Daoy (cell line): ENCODE measurements at regions not wholly inside any gene's neighbourhood (a gene's known extent, or its start where the extent isn't known, plus 50 kb on each side); places are given as distances from the start of the nearest gene placed in this dataset.
A peak's percentile ranks its signal among the peaks of the same experiment; 100 is the strongest.
"Not testable (repeated sequence)": the region's sequence is repeated elsewhere in the genome, so short reads cannot be mapped to it uniquely, and the experiment has no call there.

Source experiments
- DNase-seq: peaks from one replicate; pipeline ENCODE4 v3.0.0-alpha.2; 2015; ENCODE audit warnings: low read depth

DNA sequence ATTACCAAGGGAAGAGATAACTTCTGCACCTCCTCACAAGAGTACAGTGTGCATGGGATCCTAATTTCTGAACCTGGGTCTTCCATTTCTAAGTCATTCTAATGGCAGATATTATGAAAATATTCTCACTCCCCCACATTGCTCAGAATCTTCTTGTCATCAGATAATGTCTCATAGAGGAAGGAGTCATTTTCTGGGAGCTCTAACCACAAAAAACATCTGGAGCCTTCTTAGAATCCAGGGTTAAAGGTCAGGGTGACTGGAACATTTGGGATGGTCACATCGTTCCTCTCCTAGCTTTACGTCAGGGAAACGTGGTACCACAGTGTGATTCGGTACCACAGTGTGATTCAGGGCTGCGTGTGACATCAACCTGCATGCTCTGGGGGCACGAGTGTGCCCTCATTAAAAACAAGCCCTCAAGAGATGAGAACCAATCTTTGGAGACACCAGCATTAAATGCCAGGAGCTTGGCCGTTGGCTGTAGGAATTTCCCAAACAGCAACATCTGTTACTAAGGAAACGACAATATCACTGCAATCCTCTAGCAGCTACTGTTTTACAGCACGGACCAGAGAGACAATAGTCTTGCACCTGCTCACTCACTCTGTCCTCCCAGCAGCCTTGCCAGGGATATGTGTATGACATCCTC, 179.1 kb downstream of the PSMG1 start:
- DNase-seq, result peak; percentile 38

DNA sequence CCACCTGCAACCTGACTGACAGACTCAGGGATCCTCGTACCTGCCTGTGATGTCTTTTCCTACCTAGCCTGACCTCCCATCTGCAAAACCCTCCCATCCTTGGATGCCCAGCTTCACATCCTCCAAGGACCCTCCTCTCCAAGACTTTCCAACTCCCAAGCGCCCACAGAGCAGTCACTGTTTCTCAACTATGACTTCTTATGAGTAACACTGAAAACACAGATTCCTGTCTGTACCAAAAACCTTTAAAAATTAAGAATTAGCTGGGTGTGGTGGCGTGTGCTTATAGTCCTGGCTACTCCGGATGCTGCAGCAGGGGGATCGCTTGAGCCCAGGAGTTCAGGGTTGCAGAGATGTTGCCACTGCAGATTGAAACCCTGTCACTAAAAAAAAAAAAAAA, 181.9 kb downstream of the PSMG1 start:
- DNase-seq, result no peak

DNA sequence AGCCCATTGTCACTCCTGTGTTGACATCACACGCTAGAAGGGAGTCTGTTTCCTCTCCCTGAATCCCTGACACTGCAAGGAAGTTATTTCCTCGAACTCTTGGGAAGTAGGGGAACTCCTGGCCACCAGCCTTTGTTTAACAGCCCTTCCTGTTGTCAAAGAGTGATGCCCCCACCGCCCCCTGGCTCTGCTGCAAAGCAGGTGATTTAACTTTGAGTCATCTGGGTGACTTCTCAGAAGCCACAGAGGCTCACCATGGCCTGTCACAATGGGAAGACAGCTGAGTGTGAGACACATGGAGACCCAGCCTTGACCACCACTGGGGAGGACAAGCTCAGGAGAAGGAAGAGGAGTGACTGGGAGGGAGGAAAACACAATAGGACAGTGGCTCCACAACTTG, 182.8 kb downstream of the PSMG1 start:
- peak; percentile 63 for DNase-seq

DNA sequence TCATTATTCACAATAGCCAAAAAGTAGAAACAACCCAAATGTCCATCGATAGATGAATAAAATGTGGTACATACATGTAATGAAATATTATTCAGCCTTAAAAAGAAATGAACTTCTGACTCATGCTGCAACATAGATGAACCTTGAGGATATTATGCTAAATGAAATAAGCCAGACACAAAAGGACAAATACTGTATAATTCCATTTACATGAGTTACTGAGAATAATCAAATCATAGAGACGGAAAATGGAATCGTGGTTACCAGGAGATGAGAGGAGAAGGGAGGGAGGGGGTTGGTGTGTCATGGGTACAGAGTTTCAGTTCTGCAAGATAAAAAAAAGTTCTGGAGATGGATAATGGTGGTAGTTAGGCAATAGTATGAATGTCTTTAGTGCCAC, 184.1 kb downstream of the PSMG1 start:
- no peak for DNase-seq

- not testable (repeated sequence) for DNase-seq
These were observed 185.0 kb downstream of the PSMG1 start for GRCh38 chr21:38998281-38998680.

- DNase-seq, result not testable (repeated sequence)
These were observed 185.4 kb downstream of the PSMG1 start for GRCh38 chr21:38997843-38998175.

DNA sequence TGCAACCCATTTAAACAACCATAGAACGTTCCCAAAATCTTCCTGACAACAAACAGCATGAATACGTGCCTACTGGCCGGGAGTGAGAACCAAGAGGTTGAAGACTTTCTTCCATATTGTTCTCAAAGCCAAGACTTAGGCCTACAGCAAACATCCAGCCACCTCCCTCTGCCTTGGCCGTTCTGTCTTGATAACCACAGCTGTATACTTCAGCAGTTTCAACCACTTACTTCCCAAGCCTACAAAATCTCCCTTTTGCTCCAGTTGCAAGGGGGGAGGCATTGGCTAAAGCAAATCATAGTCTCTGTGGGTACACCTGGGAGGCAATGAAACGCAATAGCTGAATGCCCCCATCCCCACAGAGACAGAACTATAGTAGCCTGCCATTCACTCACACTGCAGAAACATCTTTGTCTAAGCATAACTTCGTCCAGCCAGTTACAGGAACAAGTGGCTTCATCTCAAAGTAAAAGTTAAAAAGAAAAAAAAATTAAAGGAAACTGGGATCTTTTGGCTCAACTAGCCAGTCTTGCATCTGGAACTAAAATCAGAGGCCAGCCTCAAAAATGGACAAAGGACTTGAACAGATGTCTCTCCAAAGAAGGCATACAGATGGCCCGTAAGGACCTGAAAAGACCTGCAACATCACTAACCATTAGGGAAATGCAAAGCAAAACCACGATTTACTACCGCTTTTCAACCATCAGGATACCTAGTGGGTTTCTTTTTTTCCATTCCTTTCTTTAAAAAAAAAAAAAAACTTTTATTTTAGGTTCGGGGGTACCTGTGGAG, 186.0 kb downstream of the PSMG1 start:
- no peak for DNase-seq

DNA sequence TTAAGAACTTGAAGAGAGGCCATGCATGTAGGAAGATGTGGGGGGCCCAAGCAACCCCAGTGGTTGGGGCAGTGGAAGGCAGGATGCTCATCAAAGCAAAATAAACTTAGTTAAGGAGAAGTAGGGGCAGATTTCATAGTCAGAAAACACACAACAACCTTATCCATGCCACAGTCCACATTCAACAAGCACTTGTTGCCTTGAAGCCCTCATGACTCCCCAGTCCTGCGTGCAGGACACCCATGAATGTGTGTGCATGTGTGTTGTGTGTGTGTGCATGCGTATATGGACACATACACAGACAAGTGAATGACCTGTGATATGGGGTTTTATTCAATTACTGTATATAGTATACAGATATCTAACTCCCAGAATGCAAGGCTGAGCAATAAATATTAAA, 186.9 kb downstream of the PSMG1 start:
- no peak for DNase-seq

- DNase-seq, result no peak
These were observed 187.5 kb downstream of the PSMG1 start for GRCh38 chr21:38995731-38996130.

- no peak for DNase-seq
These were observed 188.1 kb downstream of the PSMG1 start for GRCh38 chr21:38995071-38995669.

DNA sequence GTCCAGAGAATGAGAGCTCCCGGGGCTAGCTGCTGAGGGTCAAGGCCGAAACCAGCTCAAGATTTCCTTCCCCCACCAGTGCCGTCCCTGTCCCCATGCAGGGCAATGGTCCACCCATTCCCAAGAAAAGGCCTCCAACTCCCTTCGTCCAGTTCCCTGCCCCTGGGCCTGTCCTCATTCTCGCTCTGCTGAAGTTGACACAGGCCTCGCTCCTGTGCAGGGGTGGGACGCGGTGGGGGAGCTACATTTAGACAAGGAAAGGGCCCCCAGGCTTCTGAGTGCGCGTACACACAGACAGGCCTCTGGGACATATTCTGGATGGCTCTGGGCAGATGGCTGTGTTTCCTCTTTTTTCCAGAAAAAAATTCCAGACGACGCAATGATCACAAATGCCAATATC, 188.3 kb downstream of the ETS2 start:
- DNase-seq, result no peak

- peak; percentile 90 for DNase-seq
These were observed 187.8 kb downstream of the ETS2 start for GRCh38 chr21:38993561-38993960.

- no peak for DNase-seq
These were observed 187.0 kb downstream of the ETS2 start for GRCh38 chr21:38992737-38993136.

DNA sequence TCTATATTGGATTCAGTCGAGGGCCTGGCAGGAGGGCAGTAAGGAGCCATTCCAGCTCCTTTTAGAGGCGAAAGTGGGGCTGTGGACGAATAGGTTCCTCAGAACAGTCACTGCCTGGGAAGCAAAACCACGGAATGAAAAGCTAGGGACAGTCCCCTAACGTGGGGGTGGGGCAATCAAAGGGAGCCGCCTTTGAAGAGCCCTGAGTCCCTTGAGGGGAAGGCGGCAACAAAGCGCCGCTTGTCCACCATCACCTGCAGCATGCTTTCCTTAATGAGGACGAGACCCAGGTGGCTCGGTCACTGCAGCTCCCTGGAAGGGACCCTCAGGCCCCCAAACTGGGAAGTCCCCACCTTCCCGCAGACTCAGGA, 184.7 kb downstream of the ETS2 start:
- DNase-seq, result peak; percentile 28

- peak; percentile 87 for DNase-seq
These were observed 184.2 kb downstream of the ETS2 start for GRCh38 chr21:38989745-38990423.

- DNase-seq, result no peak
These were observed 183.6 kb downstream of the ETS2 start for GRCh38 chr21:38989379-38989744.

GRCh38 chr21:38988509-38989378, 183.0 kb downstream of the ETS2 start:
- DNase-seq, result no peak

DNA sequence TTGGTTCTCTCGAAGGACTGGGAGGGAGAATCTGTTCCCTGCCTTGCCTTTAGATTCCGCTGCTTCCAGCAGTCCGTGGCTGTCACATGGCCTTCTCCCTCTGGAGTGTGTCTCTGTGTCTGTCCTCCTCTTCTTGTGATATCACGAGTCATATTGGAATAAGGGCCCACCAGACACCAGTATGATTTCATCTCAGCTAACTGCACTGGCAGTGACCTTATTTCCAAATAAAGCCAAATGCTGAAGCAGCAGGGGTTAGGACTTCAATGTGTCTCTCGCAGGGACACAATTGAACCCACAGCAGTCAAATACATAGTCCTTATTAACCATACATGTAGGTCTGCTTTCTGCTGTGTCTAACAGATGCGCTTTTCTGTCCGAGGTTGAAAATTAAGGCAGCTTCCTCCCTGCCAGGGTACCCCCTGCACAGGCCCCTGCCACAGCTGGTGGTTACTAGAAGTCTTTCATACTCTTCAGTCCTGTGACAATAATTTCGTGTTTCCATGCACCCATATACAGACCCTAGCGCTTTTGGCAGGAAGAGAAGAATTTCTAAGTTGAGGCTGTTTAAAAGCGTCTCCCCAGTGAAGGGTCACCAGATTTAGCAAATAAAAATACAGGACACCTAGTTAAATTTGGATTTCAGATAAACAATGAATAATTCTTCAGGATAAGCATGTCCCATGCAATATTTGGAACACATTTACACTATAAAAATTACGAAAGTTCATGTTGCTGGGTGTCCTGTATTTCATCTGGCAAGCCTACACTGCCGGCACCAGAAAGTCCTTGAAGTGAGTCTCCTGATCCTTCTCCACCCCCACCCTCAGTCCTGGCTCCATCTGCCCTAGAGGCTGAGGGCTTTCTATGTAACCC, 182.1 kb downstream of the ETS2 start:
- DNase-seq, result no peak

- DNase-seq, result no peak
These were observed 181.3 kb downstream of the ETS2 start for GRCh38 chr21:38986806-38987632.

DNA sequence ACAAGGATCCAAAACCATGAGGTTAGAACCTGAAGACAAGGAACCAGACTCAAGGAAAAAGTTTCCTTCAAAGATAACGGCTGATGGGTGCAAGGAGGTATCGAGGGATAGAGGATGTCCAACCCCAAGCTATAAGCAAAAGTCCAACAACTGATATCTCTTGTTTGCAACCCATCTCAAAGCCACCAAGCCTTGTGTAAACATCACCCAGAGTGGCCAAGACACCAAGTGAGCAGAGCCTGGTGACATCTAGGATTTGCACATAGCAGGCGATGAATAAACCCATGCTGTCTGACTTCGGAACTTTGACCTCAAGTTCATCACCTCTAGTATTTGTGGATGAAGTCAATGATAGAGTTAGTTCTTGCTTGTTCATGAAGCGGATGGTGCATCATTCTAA, 180.7 kb downstream of the ETS2 start:
- DNase-seq, result no peak
